HL-60 (cell line): ENCODE measurements at regions not wholly inside any gene's neighbourhood (a gene's known extent, or its start where the extent isn't known, plus 50 kb on each side); places are given as distances from the start of the nearest gene placed in this dataset.

ENCODE experiments used
- DNase-seq, 2 experiments: peaks; one replicate each; pipeline ENCODE4 v3.0.0-alpha.2; 2010 to 2020; ENCODE audit warnings: low read depth in 1 of 2, low spot score in 1 of 2
- H3K27ac ChIP-seq: fragments of 250-450 bp; sonication (Bioruptor Pico); replicated peaks from 2 replicates; pipeline ENCODE4 v1.5.1; 2020; ENCODE audit warnings: mild to moderate bottlenecking, moderate library complexity
- H3K27me3 ChIP-seq: fragments of 250-450 bp; sonication (Bioruptor Pico); 2 replicates; pipeline ENCODE4 v1.5.1; 2021; ENCODE audit warnings: mild to moderate bottlenecking, moderate library complexity; ENCODE audit not compliant: insufficient read depth, poor library complexity, severe bottlenecking
- H3K4me3 ChIP-seq: replicated peaks from 2 replicates; pipeline ENCODE4 v1.5.1; 2011; ENCODE audit warnings: mild to moderate bottlenecking, control low read depth, low read length; ENCODE audit not compliant: insufficient read depth
- GABPA ChIP-seq: IDR thresholded peaks from 2 replicates; pipeline ENCODE4 v1.6.1; 2012; ENCODE audit warnings: low read depth
- POLR2AphosphoS5 ChIP-seq: IDR thresholded peaks from 2 replicates; pipeline ENCODE4 v1.6.1; 2012; ENCODE audit warnings: low read depth
- SPI1 ChIP-seq: IDR thresholded peaks from 2 replicates; pipeline ENCODE4 v1.6.1; 2012; ENCODE audit warnings: low read depth, mild to moderate bottlenecking, borderline replicate concordance
- TF ChIP-seq, protein P1 (sequence below): IDR thresholded peaks from one replicate; pipeline ENCODE4 v1.5.1; 2011; ENCODE audit warnings: low read length, control low read depth, inconsistent platforms; ENCODE audit not compliant: insufficient read depth
- TF ChIP-seq, protein P2 (sequence below): IDR thresholded peaks from 2 replicates; pipeline ENCODE4 v1.6.1; 2012; ENCODE audit warnings: low read depth; ENCODE audit not compliant: insufficient replicate concordance

DNA sequence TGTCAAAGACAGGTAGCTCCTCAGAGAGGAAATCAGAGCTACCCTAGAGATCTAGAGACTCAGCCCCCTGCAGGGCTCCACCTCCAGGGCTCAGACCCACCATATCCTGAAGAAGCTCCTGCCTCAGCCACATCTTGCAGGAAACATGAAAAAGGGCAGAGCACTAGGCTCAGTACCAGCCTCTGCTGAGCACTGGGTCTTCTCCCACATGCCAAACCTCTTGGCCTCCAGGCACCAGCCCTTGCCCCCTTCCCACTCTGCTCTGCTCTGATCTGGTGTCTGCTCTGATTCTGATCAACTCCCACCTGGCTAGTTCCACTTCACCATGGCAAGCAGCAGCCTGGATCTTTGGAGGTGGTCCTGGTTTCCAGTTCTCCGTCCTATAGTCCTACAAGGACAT lies 114.3 kb upstream of the SLC66A3 start:
- H3K4me3 ChIP-seq = no peak overlapping the region
- no peaks in the 10 kb centered on the region for H3K27me3 ChIP-seq
- no peak overlapping the region for H3K27ac ChIP-seq
- TF ChIP-seq, protein P1, sequence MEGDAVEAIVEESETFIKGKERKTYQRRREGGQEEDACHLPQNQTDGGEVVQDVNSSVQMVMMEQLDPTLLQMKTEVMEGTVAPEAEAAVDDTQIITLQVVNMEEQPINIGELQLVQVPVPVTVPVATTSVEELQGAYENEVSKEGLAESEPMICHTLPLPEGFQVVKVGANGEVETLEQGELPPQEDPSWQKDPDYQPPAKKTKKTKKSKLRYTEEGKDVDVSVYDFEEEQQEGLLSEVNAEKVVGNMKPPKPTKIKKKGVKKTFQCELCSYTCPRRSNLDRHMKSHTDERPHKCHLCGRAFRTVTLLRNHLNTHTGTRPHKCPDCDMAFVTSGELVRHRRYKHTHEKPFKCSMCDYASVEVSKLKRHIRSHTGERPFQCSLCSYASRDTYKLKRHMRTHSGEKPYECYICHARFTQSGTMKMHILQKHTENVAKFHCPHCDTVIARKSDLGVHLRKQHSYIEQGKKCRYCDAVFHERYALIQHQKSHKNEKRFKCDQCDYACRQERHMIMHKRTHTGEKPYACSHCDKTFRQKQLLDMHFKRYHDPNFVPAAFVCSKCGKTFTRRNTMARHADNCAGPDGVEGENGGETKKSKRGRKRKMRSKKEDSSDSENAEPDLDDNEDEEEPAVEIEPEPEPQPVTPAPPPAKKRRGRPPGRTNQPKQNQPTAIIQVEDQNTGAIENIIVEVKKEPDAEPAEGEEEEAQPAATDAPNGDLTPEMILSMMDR = no peak
- TF ChIP-seq GABPA (no peak), POLR2AphosphoS5 (no peak), SPI1 (no peak)
- TF ChIP-seq, protein P2, sequence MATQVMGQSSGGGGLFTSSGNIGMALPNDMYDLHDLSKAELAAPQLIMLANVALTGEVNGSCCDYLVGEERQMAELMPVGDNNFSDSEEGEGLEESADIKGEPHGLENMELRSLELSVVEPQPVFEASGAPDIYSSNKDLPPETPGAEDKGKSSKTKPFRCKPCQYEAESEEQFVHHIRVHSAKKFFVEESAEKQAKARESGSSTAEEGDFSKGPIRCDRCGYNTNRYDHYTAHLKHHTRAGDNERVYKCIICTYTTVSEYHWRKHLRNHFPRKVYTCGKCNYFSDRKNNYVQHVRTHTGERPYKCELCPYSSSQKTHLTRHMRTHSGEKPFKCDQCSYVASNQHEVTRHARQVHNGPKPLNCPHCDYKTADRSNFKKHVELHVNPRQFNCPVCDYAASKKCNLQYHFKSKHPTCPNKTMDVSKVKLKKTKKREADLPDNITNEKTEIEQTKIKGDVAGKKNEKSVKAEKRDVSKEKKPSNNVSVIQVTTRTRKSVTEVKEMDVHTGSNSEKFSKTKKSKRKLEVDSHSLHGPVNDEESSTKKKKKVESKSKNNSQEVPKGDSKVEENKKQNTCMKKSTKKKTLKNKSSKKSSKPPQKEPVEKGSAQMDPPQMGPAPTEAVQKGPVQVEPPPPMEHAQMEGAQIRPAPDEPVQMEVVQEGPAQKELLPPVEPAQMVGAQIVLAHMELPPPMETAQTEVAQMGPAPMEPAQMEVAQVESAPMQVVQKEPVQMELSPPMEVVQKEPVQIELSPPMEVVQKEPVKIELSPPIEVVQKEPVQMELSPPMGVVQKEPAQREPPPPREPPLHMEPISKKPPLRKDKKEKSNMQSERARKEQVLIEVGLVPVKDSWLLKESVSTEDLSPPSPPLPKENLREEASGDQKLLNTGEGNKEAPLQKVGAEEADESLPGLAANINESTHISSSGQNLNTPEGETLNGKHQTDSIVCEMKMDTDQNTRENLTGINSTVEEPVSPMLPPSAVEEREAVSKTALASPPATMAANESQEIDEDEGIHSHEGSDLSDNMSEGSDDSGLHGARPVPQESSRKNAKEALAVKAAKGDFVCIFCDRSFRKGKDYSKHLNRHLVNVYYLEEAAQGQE = no peak
- no peak for DNase-seq

DNA sequence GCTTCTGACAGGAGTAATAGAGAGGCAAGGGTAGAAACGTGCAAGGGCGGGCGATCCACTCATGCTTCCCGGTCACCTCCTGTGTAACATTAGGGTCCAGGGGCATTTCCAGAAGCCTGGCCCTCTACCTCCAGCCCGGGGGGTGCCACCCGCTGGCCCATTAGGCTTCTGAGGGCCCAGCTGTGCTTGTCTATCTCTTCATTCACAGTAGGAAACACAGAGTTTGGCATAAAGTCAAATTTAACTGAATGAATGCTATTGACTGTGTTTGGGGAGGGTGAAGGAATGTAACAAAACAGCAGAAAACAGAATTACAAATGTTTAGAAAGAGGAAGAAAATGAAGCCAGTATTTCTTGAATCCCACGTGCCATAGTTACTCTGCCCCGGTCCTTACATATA lies 112.4 kb upstream of the SLC66A3 start:
- DNase-seq = no peak
- no peak overlapping the region for H3K4me3 ChIP-seq
- TF ChIP-seq, protein P2 = no peak
- TF ChIP-seq GABPA = no peak
- H3K27ac ChIP-seq = no peak overlapping the region
- no peaks in the 10 kb centered on the region for H3K27me3 ChIP-seq

DNA sequence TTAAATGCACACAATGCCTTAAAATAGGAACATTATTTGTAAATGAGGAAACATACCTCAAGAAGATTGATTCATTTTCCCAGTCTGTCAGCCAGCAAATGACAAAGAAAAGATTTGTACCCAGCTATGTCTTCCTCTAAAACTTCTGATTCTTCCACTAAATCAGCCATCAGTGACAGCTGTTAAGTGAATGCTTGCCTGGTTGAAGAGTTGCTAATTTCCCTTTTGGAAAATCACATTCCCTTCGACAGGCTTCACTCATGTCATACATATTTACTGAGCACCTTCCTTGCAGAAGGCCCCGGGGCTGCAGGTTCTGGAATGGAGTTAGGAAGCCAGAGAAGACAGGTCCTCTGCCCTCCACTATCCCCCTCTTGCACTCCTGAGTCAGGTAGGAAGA lies 112.0 kb upstream of the SLC66A3 start:
- no peak for TF ChIP-seq POLR2AphosphoS5
- TF ChIP-seq, protein P1 = no peak
- TF ChIP-seq GABPA = no peak
- TF ChIP-seq SPI1 = no peak
- TF ChIP-seq, protein P2 = no peak
- no peak for DNase-seq
- Histone ChIP-seq H3K4me3 (no peak overlapping the region), H3K27ac (no peak overlapping the region), H3K27me3 (no peaks in the 10 kb centered on the region)

DNA sequence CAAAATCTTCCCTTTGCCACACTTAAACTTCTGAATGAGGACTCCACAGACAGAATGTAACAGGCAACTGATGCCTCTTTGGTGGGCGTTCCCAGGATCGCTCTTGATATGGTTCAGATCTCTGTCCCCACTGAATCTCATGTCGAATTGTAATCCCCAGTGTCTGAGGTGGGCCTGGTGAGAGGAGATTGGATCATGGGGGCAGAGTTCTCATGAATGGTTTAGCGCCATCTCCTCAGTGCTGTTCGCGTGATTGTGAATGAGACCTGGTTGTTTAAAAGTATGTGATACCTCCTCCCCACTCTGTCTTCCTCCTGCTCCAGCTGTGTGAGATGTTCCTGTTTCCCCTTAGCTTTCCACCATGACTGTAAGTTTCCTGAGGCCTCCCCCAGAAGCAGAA lies 111.1 kb upstream of the SLC66A3 start:
- DNase-seq = no peak
- Histone ChIP-seq H3K27ac (no peak overlapping the region), H3K27me3 (no peaks in the 10 kb centered on the region), H3K4me3 (no peak overlapping the region)
- TF ChIP-seq, protein P1 = no peak
- no peak for TF ChIP-seq SPI1
- TF ChIP-seq, protein P2 = no peak
- TF ChIP-seq GABPA = no peak
- TF ChIP-seq POLR2AphosphoS5 = no peak
